Esophagus squamous epithelium (tissue), 5 donors: ENCODE measurements at regions not wholly inside any gene's neighbourhood (a gene's known extent, or its start where the extent isn't known, plus 50 kb on each side); places are given as distances from the start of the nearest gene placed in this dataset.
"Not testable (repeated sequence)": the region's sequence is repeated elsewhere in the genome, so short reads cannot be mapped to it uniquely, and the experiment has no call there.

ENCODE experiments used
- DNase-seq: peaks from one replicate; lab custom pipeline; 2025; lab: John Stamatoyannopoulos, UW
- H3K27ac ChIP-seq, 4 donors: fragments of 200-600 bp; sonication (generic); one replicate each; pipeline ENCODE4 v1.5.1; 2016 to 2019; ENCODE audit warnings: mild to moderate bottlenecking in 1 of 4
- H3K27me3 ChIP-seq, 4 donors: fragments of 200-600 bp; sonication (generic); 1 replicate in 3 of 4; 2 replicates in 1 of 4; pipeline versions ENCODE4 v1.5.1 to v1.6.0; 2017 to 2021; ENCODE audit warnings: antibody characterized with exemption in 1 of 4
- H3K36me3 ChIP-seq, 3 donors: fragments of 200-600 bp; sonication (generic); one replicate each; pipeline ENCODE4 v1.5.1; 2016 to 2019
- H3K4me1 ChIP-seq, 3 donors: fragments of 200-600 bp; sonication (generic); one replicate each; pipeline ENCODE4 v1.5.1; 2017 to 2019
- H3K4me3 ChIP-seq, 4 donors: fragments of 200-600 bp; sonication (generic); 1 replicate in 3 of 4; 2 replicates in 1 of 4; pipeline ENCODE4 v1.5.1; 2016 to 2019; ENCODE audit warnings: mild to moderate bottlenecking in 2 of 4, moderate library complexity in 1 of 4
- H3K9me3 ChIP-seq, 3 donors: fragments of 200-600 bp; sonication (generic); one replicate each; pipeline ENCODE4 v1.5.1; 2016 to 2019
- CTCF ChIP-seq, 6 experiments: fragments of 450-650 bp in 4 of 6; fragments of 200-600 bp in 2 of 6; sonication (generic) in 2 of 6; IDR thresholded peaks; one replicate each; pipeline ENCODE4 v1.5.1; 2016 to 2019; ENCODE audit warnings: antibody characterized with exemption in 6 of 6, mild to moderate bottlenecking in 4 of 6, moderate library complexity in 4 of 6
- POLR2A ChIP-seq, 4 donors: fragments of 450-650 bp; IDR thresholded peaks; one replicate each; pipeline ENCODE4 v1.6.1; 2017; ENCODE audit warnings: antibody characterized with exemption in 4 of 4, mild to moderate bottlenecking in 4 of 4, moderate library complexity in 3 of 4
- WGBS, 2 donors: methylation state at CpG; one replicate each; pipeline ENCODE4 v1.1.5; 2018; 5-methylcytosine and 5-hydroxymethylcytosine counted together
- intact Hi-C: fragments of 100-400 bp; cut with DNase I; formaldehyde crosslinking; loops from one replicate; pipeline ENCODE4 v1.15.0; 2022
- donor health status: DM: yes; HTN: yes; CAD: no.

GRCh38 chr9:102941868-102942267 lies 53.3 kb upstream of the CYLC2 start:
- 63 to 77% methylated on average over 4 of the region's 4 CpGs for WGBS, 2 donors

GRCh38 chr9:102922526-102922925 lies 72.6 kb upstream of the CYLC2 start:
- no peak for TF ChIP-seq POLR2A (IDR thresholded peaks at IDR 0.05)
- no peak for TF ChIP-seq CTCF (IDR thresholded peaks at IDR 0.05)
- DNase-seq, result no peak
- H3K27me3 ChIP-seq, result no peaks in the 10 kb centered on the region
- H3K36me3 ChIP-seq, result no peaks in the 10 kb centered on the region
- intact Hi-C loops, result no loop called here
- H3K9me3 ChIP-seq, result no peaks in the 10 kb centered on the region
- no peaks in the 10 kb centered on the region for H3K4me1 ChIP-seq
- 65 to 80% methylated on average over 1 of the region's 1 CpG for WGBS, 2 donors
- no peak overlapping the region for H3K27ac ChIP-seq
- no peak overlapping the region for H3K4me3 ChIP-seq

More at GRCh38 chr9:102941868-102942267, 53.3 kb upstream of the CYLC2 start:
- no peak overlapping the region for H3K4me3 ChIP-seq
- H3K27me3 ChIP-seq, result no peaks in the 10 kb centered on the region
- no peaks in the 10 kb centered on the region for H3K36me3 ChIP-seq
- H3K4me1 ChIP-seq, result no peaks in the 10 kb centered on the region
- no peak overlapping the region for H3K27ac ChIP-seq
- DNase-seq, result no peak
- no peaks in the 10 kb centered on the region for H3K9me3 ChIP-seq
- intact Hi-C loops, result no loop called here
- no peak for TF ChIP-seq CTCF (IDR thresholded peaks at IDR 0.05)
- TF ChIP-seq POLR2A (IDR thresholded peaks at IDR 0.05), result no peak

GRCh38 chr9:102911185-102911584 lies 83.9 kb upstream of the CYLC2 start:
- WGBS, 2 donors, result 12 to 20% methylated on average over 2 of the region's 2 CpGs

GRCh38 chr9:102905795-102906194 lies 89.3 kb upstream of the CYLC2 start:
- H3K4me3 ChIP-seq, DNase-seq, H3K27ac ChIP-seq, H3K36me3 ChIP-seq, intact Hi-C loops, H3K4me1 ChIP-seq, H3K27me3 ChIP-seq, H3K9me3 ChIP-seq: not testable (repeated sequence)
- WGBS, 2 donors, result 84 to 87% methylated on average over 8 of the region's 8 CpGs

More at GRCh38 chr9:102911185-102911584, 83.9 kb upstream of the CYLC2 start:
- Histone ChIP-seq H3K27me3 (no peaks in the 10 kb centered on the region), H3K36me3 (no peaks in the 10 kb centered on the region), H3K4me3 (no peak overlapping the region), H3K9me3 (no peaks in the 10 kb centered on the region), H3K27ac (no peak overlapping the region), H3K4me1 (no peaks in the 10 kb centered on the region)
- DNase-seq, result no peak
- intact Hi-C loops, result no loop called here
- TF ChIP-seq POLR2A (IDR thresholded peaks at IDR 0.05) (no peak), CTCF (IDR thresholded peaks at IDR 0.05) (no peak)

GRCh38 chr9:102892025-102892424 lies 103.1 kb upstream of the CYLC2 start:
- Histone ChIP-seq H3K4me3 (no peak overlapping the region), H3K27me3 (no peaks in the 10 kb centered on the region), H3K9me3 (peaks cover 0 to 11% (median 0%) of the 10 kb centered on the region in 3 donors), H3K36me3 (no peaks in the 10 kb centered on the region), H3K27ac (no peak overlapping the region), H3K4me1 (no peaks in the 10 kb centered on the region)
- TF ChIP-seq CTCF (IDR thresholded peaks at IDR 0.05) (no peak), POLR2A (IDR thresholded peaks at IDR 0.05) (no peak)
- 88% methylated on average over 2 of the region's 2 CpGs for WGBS, 2 donors
- no peak for DNase-seq
- intact Hi-C loops, result no loop called here

- H3K9me3 ChIP-seq, H3K4me1 ChIP-seq, H3K27ac ChIP-seq, DNase-seq, H3K36me3 ChIP-seq, H3K4me3 ChIP-seq, intact Hi-C loops, H3K27me3 ChIP-seq: not testable (repeated sequence)
- 87 to 100% methylated on average over 2 to 3 of the region's 5 CpGs for WGBS, 2 donors
Observed at GRCh38 chr9:102888747-102889146, 106.4 kb upstream of the CYLC2 start.
